SK-N-SH (cell line): ENCODE measurements at regions not wholly inside any gene's neighbourhood (a gene's known extent, or its start where the extent isn't known, plus 50 kb on each side); places are given as distances from the start of the nearest gene placed in this dataset.

Experiments used
- CTCF ChIA-PET: fragments of 300-600, 350-600 bp; formaldehyde crosslinking; extraction: SDS; loops from one replicate; lab custom pipeline; 2021; lab: Yijun Ruan, JAX
- POLR2A ChIA-PET: fragments of 350-600 bp; sonication (Branson Sonifier 250); formaldehyde crosslinking; extraction: SDS; loops from one replicate; lab custom pipeline; 2020; ENCODE audit warnings: antibody characterized with exemption, inconsistent platforms; lab: Yijun Ruan, JAX
- DNase-seq: peaks from one replicate; pipeline ENCODE4 v3.0.0; 2012
- H2AFZ ChIP-seq: fragments of 200-600 bp; sonication (generic); 2 replicates; pipeline ENCODE4 v1.8.1; 2016; ENCODE audit warnings: antibody characterized with exemption, mild to moderate bottlenecking, low read depth
- H3F3A ChIP-seq: fragments of 200-600 bp; sonication (generic); replicated peaks from 2 replicates; pipeline ENCODE3; 2016; ENCODE audit warnings: antibody characterized with exemption, mild to moderate bottlenecking; ENCODE audit not compliant: insufficient read depth
- H3K27ac ChIP-seq, 2 experiments: fragments of 200-500 bp in 1 of 2; fragments of 200-600 bp in 1 of 2; sonication (Bioruptor generic) in 1 of 2; sonication (generic), shearing (Covaris generic) in 1 of 2; 2 replicates each; pipeline versions ENCODE4 v1.5.1 to v1.6.1; 2014 to 2016; ENCODE audit warnings: low read depth in 2 of 2, inconsistent platforms in 1 of 2, low read length in 1 of 2, mild to moderate bottlenecking in 1 of 2, mixed read lengths in 1 of 2
- H3K27me3 ChIP-seq: fragments of 200-600 bp; sonication (generic), shearing (Covaris generic); 2 replicates; pipeline ENCODE4 v1.6.1; 2016; ENCODE audit warnings: mixed run types; ENCODE audit not compliant: insufficient read depth
- H3K36me3 ChIP-seq, 2 experiments: fragments of 200-500 bp in 1 of 2; fragments of 200-600 bp in 1 of 2; sonication (Bioruptor generic) in 1 of 2; sonication (generic) in 1 of 2; replicated peaks in 1 of 2; 2 replicates each; pipeline versions ENCODE3 to v1.5.1; 2014 to 2016; ENCODE audit warnings: low read length in 1 of 2, mild to moderate bottlenecking in 1 of 2; ENCODE audit not compliant: insufficient read depth in 2 of 2, control insufficient read depth in 1 of 2
- H3K4me1 ChIP-seq, 2 experiments: fragments of 200-500 bp in 1 of 2; fragments of 200-600 bp in 1 of 2; sonication (Bioruptor generic) in 1 of 2; sonication (generic), shearing (Covaris generic) in 1 of 2; 2 replicates each; pipeline versions ENCODE4 v1.5.1 to v1.6.1; 2014 to 2016; ENCODE audit warnings: low read depth in 1 of 2, low read length in 1 of 2, mixed run types in 1 of 2; ENCODE audit not compliant: insufficient read depth in 2 of 2, control insufficient read depth in 1 of 2
- H3K4me2 ChIP-seq: fragments of 200-600 bp; sonication (generic), shearing (Covaris generic); 2 replicates; pipeline ENCODE4 v1.6.1; 2017; ENCODE audit warnings: mixed run types
- H3K4me3 ChIP-seq, 2 experiments: fragments of 200-500 bp in 1 of 2; fragments of 200-600 bp in 1 of 2; sonication (Bioruptor generic) in 1 of 2; sonication (generic), shearing (Covaris generic) in 1 of 2; 2 replicates each; pipeline versions ENCODE4 v1.5.1 to v1.8.1; 2014 to 2016; ENCODE audit warnings: low read depth in 2 of 2, inconsistent platforms in 1 of 2, low read length in 1 of 2, mild to moderate bottlenecking in 1 of 2, mixed read lengths in 1 of 2, moderate library complexity in 1 of 2
- H3K79me2 ChIP-seq: fragments of 200-600 bp; sonication (generic); 2 replicates; pipeline ENCODE4 v1.8.1; 2017; ENCODE audit warnings: mild to moderate bottlenecking; ENCODE audit not compliant: insufficient read depth
- H3K9ac ChIP-seq: fragments of 200-600 bp; sonication (generic); 2 replicates; pipeline ENCODE4 v1.6.1; 2017; ENCODE audit warnings: mixed run types
- H3K9me2 ChIP-seq: fragments of 200-600 bp; sonication (generic); 2 replicates; pipeline ENCODE4 v1.6.1; 2017; ENCODE audit warnings: mixed run types
- H3K9me3 ChIP-seq: fragments of 200-600 bp; sonication (generic); 2 replicates; pipeline ENCODE4 v1.6.1; 2017; ENCODE audit warnings: mixed run types, mild to moderate bottlenecking, moderate library complexity
- H4K20me1 ChIP-seq: fragments of 200-600 bp; sonication (generic); 2 replicates; pipeline ENCODE4 v1.6.1; 2017; ENCODE audit warnings: mild to moderate bottlenecking, mixed run types; ENCODE audit not compliant: insufficient read depth
- CHD2 ChIP-seq: fragments of 150-350 bp; IDR thresholded peaks from 2 replicates; pipeline ENCODE4 v1.6.1; 2018; ENCODE audit warnings: low read length; ENCODE audit not compliant: partially characterized antibody
- CTCF ChIP-seq: fragments of 200-600 bp; sonication (generic); IDR thresholded peaks from 2 replicates; pipeline ENCODE4 v1.6.1; 2017; ENCODE audit warnings: antibody characterized with exemption, mild to moderate bottlenecking, moderate library complexity
- EZH2phosphoT487 ChIP-seq: fragments of 200-600 bp; sonication (generic); IDR thresholded peaks from 2 replicates; pipeline ENCODE4 v1.6.1; 2017; ENCODE audit warnings: low read depth, mixed run types, mild to moderate bottlenecking, antibody characterized with exemption, moderate library complexity, borderline replicate concordance
- FOXJ3 ChIP-seq: sonication (generic); formaldehyde crosslinking; IDR thresholded peaks from 2 replicates; pipeline ENCODE4 v1.5.1; 2020; ENCODE audit warnings: mild to moderate bottlenecking, missing genetic modification reagents
- GABPA ChIP-seq: IDR thresholded peaks from 2 replicates; pipeline ENCODE4 v1.4.0; 2012; ENCODE audit warnings: low read depth, mild to moderate bottlenecking
- GATA2 ChIP-seq: sonication (generic); formaldehyde crosslinking; IDR thresholded peaks from 2 replicates; pipeline ENCODE4 v1.5.0; 2020; ENCODE audit warnings: mild to moderate bottlenecking, missing genetic modification reagents
- NRF1 ChIP-seq: IDR thresholded peaks from 2 replicates; pipeline ENCODE4 v1.6.1; 2012; ENCODE audit warnings: low read depth, mild to moderate bottlenecking, low read length
- PBX3 ChIP-seq: IDR thresholded peaks from 2 replicates; pipeline ENCODE4; 2012
- POLR2AphosphoS5 ChIP-seq: IDR thresholded peaks from 2 replicates; pipeline ENCODE4 v1.6.1; 2012; ENCODE audit warnings: low read depth, low read length
- RCOR1 ChIP-seq: fragments of 150-350 bp; IDR thresholded peaks from 2 replicates; pipeline ENCODE4 v1.6.1; 2017; ENCODE audit warnings: antibody characterized with exemption, low read length
- RFX5 ChIP-seq: IDR thresholded peaks from 2 replicates; pipeline ENCODE4 v1.6.1; 2012; ENCODE audit warnings: mild to moderate bottlenecking, improper control_type of control experiment, low read length
- RXRA ChIP-seq: IDR thresholded peaks from 2 replicates; pipeline ENCODE4 v1.4.0; 2012; ENCODE audit warnings: low read depth, mild to moderate bottlenecking, borderline replicate concordance
- USF1 ChIP-seq: IDR thresholded peaks from 2 replicates; pipeline ENCODE4 v1.4.0; 2012; ENCODE audit warnings: low read depth, borderline replicate concordance
- WGBS: methylation state at CpG from one replicate; pipeline ENCODE4 v1.1.6; 2017; ENCODE audit warnings: low lambda C conversion rate; 5-methylcytosine and 5-hydroxymethylcytosine counted together
- TF ChIP-seq, protein P1 (sequence below): fragments of 150-350 bp; IDR thresholded peaks from 2 replicates; pipeline ENCODE4 v1.6.1; 2016; ENCODE audit warnings: mild to moderate bottlenecking, low read depth, low read length
- TF ChIP-seq, protein P2 (sequence below): IDR thresholded peaks from 2 replicates; pipeline ENCODE4 v1.4.0; 2012; ENCODE audit warnings: low read depth

GRCh38 chr4:42326524-42326923 lies 70.8 kb upstream of the SHISA3 start:
- Histone ChIP-seq H2AFZ (no peak overlapping the region), H3K4me1 (no peaks in the 10 kb centered on the region; a peak in 1 of 4 replicates), H3K4me3 (no peak overlapping the region), H3K9ac (no peak overlapping the region), H3K4me2 (no peak overlapping the region), H3K79me2 (no peaks in the 10 kb centered on the region), H3F3A (no peaks in the 10 kb centered on the region), H3K9me2 (no peaks in the 10 kb centered on the region), H3K36me3 (no peaks in the 10 kb centered on the region), H3K9me3 (no peaks in the 10 kb centered on the region), H3K27ac (no peak overlapping the region), H4K20me1 (no peaks in the 10 kb centered on the region), H3K27me3 (no peaks in the 10 kb centered on the region)
- ChIA-PET POLR2A (no interaction called here), CTCF (no interaction called here)
- DNase-seq, result no peak
- WGBS, result 53% methylated on average over 2 of the region's 2 CpGs
- no peak for TF ChIP-seq FOXJ3 (CRISPR knock-in tag)
- TF ChIP-seq, protein P1, sequence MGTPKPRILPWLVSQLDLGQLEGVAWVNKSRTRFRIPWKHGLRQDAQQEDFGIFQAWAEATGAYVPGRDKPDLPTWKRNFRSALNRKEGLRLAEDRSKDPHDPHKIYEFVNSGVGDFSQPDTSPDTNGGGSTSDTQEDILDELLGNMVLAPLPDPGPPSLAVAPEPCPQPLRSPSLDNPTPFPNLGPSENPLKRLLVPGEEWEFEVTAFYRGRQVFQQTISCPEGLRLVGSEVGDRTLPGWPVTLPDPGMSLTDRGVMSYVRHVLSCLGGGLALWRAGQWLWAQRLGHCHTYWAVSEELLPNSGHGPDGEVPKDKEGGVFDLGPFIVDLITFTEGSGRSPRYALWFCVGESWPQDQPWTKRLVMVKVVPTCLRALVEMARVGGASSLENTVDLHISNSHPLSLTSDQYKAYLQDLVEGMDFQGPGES, result no peak
- no peak for TF ChIP-seq RFX5
- TF ChIP-seq RXRA, result no peak
- no peak for TF ChIP-seq CTCF
- TF ChIP-seq RCOR1, result no peak
- TF ChIP-seq NRF1, result no peak
- TF ChIP-seq USF1, result no peak
- no peak for TF ChIP-seq GABPA
- TF ChIP-seq, protein P2, sequence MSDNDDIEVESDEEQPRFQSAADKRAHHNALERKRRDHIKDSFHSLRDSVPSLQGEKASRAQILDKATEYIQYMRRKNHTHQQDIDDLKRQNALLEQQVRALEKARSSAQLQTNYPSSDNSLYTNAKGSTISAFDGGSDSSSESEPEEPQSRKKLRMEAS, result no peak
- TF ChIP-seq POLR2AphosphoS5, result no peak
- no peak for TF ChIP-seq PBX3
- TF ChIP-seq CHD2, result no peak
- no peak for TF ChIP-seq EZH2phosphoT487
- no peak for TF ChIP-seq GATA2 (CRISPR knock-in tag)
